ENCODE measurements at regions not wholly inside any gene's neighbourhood (a gene's known extent, or its start where the extent isn't known, plus 50 kb on each side); places are given as distances from the start of the nearest gene placed in this dataset.

- DNase-seq = no peak
Measured at GRCh38 chr19:31502536-31503170, 153.4 kb upstream of the TSHZ3 start.

- no peak for DNase-seq
Measured at GRCh38 chr19:31503211-31503610, 154.0 kb upstream of the TSHZ3 start.

- no peak for DNase-seq
Measured at GRCh38 chr19:31504221-31504620, 155.0 kb upstream of the TSHZ3 start.

- DNase-seq = no peak
Measured at GRCh38 chr19:31505596-31505910, 156.3 kb upstream of the TSHZ3 start.

GRCh38 chr19:31506102-31506501 is 156.9 kb upstream of the TSHZ3 start:
- no peak for DNase-seq

- DNase-seq = no peak
Measured at GRCh38 chr19:31510635-31511034, 161.4 kb upstream of the TSHZ3 start.

GRCh38 chr19:31511098-31511497 is 161.9 kb upstream of the TSHZ3 start:
- no peak for DNase-seq

GRCh38 chr19:31511696-31512095 is 162.5 kb upstream of the TSHZ3 start:
- no peak for DNase-seq

- DNase-seq = no peak
Measured at GRCh38 chr19:31512181-31512970, 163.1 kb upstream of the TSHZ3 start.

GRCh38 chr19:31513841-31514240 is 164.6 kb upstream of the TSHZ3 start:
- no peak for DNase-seq

- no peak for DNase-seq
Measured at GRCh38 chr19:31515931-31516330, 166.7 kb upstream of the TSHZ3 start.

GRCh38 chr19:31516756-31517155 is 167.5 kb upstream of the TSHZ3 start:
- DNase-seq = no peak

- DNase-seq = no peak
Measured at GRCh38 chr19:31517224-31518180, 168.3 kb upstream of the TSHZ3 start.

GRCh38 chr19:31518216-31519020 is 169.2 kb upstream of the TSHZ3 start:
- DNase-seq = no peak

GRCh38 chr19:31519256-31519655 is 170.0 kb upstream of the TSHZ3 start:
- no peak for DNase-seq

- DNase-seq = no peak
Measured at GRCh38 chr19:31519908-31520307, 170.7 kb upstream of the TSHZ3 start.

- no peak for DNase-seq
Measured at GRCh38 chr19:31520633-31521032, 171.4 kb upstream of the TSHZ3 start.

GRCh38 chr19:31525610-31526147 is 176.4 kb upstream of the TSHZ3 start:
- DNase-seq = no peak

- no peak for DNase-seq
Measured at GRCh38 chr19:31527443-31527842, 178.2 kb upstream of the TSHZ3 start.

- no peak for DNase-seq
Measured at GRCh38 chr19:31528261-31528660, 179.0 kb upstream of the TSHZ3 start.

GRCh38 chr19:31529121-31529520 is 179.9 kb upstream of the TSHZ3 start:
- DNase-seq = no peak

GRCh38 chr19:31530781-31531180 is 181.5 kb upstream of the TSHZ3 start:
- DNase-seq = no peak

Data from suppressor macrophage treated with lipopolysaccharide for 4 hours (primary cell).